HG03469 (cell line): ENCODE measurements at regions not wholly inside any gene's neighbourhood (a gene's known extent, or its start where the extent isn't known, plus 50 kb on each side); places are given as distances from the start of the nearest gene placed in this dataset.
"Not testable (repeated sequence)": the region's sequence is repeated elsewhere in the genome, so short reads cannot be mapped to it uniquely, and the experiment has no call there.

Source experiments
- ATAC-seq: cut with Tn5 transposase; IDR thresholded peaks from one replicate; pipeline ENCODE4 v1.9.1; 2021; ENCODE audit warnings: mild to moderate bottlenecking, moderate library complexity, moderate number of reproducible peaks; ENCODE audit not compliant: unreplicated experiment

GRCh38 chr3:3346556-3346955 is 167.1 kb upstream of the CRBN start:
- ATAC-seq, result no peak

- ATAC-seq, result no peak
These were observed 162.7 kb upstream of the CRBN start for GRCh38 chr3:3342141-3342540.

- no peak for ATAC-seq
These were observed 161.7 kb upstream of the CRBN start for GRCh38 chr3:3340965-3341895.

- no peak for ATAC-seq
These were observed 161.0 kb upstream of the CRBN start for GRCh38 chr3:3340526-3340925.

- ATAC-seq, result no peak
These were observed 156.4 kb upstream of the CRBN start for GRCh38 chr3:3335903-3336302.

GRCh38 chr3:3334491-3334890 is 155.0 kb upstream of the CRBN start:
- ATAC-seq, result no peak

GRCh38 chr3:3333571-3333970 is 154.1 kb upstream of the CRBN start:
- no peak for ATAC-seq

GRCh38 chr3:3316521-3316920 is 137.0 kb upstream of the CRBN start:
- no peak for ATAC-seq

- ATAC-seq, result no peak
These were observed 136.4 kb upstream of the CRBN start for GRCh38 chr3:3315846-3316245.

- ATAC-seq, result no peak
These were observed 130.4 kb upstream of the CRBN start for GRCh38 chr3:3309887-3310286.

GRCh38 chr3:3308809-3309208 is 129.3 kb upstream of the CRBN start:
- ATAC-seq, result no peak

GRCh38 chr3:3307491-3307890 is 128.0 kb upstream of the CRBN start:
- no peak for ATAC-seq

- ATAC-seq, result no peak
These were observed 126.3 kb upstream of the CRBN start for GRCh38 chr3:3305841-3306240.

- no peak for ATAC-seq
These were observed 125.6 kb upstream of the CRBN start for GRCh38 chr3:3305084-3305483.

GRCh38 chr3:3303636-3304035 is 124.1 kb upstream of the CRBN start:
- no peak for ATAC-seq

GRCh38 chr3:3302964-3303363 is 123.5 kb upstream of the CRBN start:
- ATAC-seq, result no peak

GRCh38 chr3:3301476-3301875 is 122.0 kb upstream of the CRBN start:
- ATAC-seq, result no peak

GRCh38 chr3:3296979-3297381 is 117.5 kb upstream of the CRBN start:
- ATAC-seq, result no peak

GRCh38 chr3:3295586-3295985 is 116.1 kb upstream of the CRBN start:
- no peak for ATAC-seq

- not testable (repeated sequence) for ATAC-seq
These were observed 112.3 kb upstream of the CRBN start for GRCh38 chr3:3291756-3292283.

GRCh38 chr3:3288255-3288654 is 108.8 kb upstream of the CRBN start:
- no peak for ATAC-seq

GRCh38 chr3:3286014-3286413 is 106.5 kb upstream of the CRBN start:
- no peak for ATAC-seq
